G401.6 (cell line): ENCODE measurements at regions not wholly inside any gene's neighbourhood (a gene's known extent, or its start where the extent isn't known, plus 50 kb on each side); places are given as distances from the start of the nearest gene placed in this dataset.
A peak's percentile ranks its signal among the peaks of the same experiment; 100 is the strongest.

Experiments used
- FAIRE-seq: peaks from 2 replicates; lab custom pipeline; 2012; peaks lifted over from hg19 to GRCh38; lab: Jason Lieb, UNC

DNA sequence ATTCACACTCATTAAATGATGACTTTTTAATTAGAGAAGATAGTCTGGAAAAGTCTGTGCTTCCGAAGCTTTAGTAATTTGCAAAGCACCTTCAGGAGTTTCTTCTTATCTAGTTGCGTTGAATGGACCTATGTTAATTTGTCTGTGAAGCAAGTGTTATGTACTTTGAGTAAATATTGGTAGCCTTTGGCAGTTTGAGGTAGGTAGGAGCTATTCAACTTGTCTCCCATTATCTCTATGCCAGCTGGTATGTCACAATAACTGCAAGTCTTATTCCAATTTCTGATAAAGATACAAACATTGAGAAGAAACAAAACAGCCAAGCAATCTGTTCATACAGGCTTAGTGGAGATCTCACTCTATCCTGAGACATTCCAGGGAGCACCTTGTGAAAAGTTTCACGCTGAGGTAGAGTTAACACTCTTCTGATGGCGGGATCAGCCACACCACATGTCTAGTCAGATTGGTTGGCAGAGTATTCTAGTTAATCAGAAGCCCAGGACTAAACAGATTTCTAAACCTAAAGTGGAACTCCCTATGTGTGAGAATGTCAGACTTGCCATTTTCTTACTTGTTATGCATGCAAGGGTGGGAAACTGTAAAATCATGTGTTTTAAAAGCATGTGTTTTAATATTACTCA, 219.8 kb upstream of the MANEA start:
- no peak for FAIRE-seq

DNA sequence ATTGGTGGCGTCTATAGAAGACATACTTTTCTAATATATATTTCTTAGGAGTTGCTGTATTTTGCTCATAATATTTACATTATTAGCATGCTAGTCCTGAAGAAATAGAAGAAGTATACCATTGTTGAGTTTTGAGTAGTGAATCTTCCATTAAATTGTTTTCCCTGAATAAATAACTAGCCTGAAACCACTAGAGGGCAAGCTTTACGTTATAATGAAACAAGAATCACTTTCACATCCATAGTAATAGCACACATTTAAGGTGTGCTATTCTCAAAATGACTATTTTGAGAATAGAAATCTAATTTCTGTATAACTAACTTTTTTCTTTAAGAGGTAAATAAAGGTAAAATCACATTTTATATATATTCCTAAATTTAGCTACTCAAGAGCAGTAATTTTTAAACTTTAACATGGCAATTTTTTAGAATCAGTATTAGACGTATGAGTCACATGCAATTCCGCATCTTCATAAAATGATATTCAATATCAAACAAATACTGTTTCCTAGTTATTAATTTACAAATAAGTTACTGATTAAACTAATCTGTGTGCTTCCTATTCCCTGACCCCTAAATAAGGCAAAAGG, 213.2 kb upstream of the MANEA start:
- no peak for FAIRE-seq

- FAIRE-seq: no peak
These were observed 211.9 kb upstream of the MANEA start for GRCh38 chr6:95365454-95365853.

DNA sequence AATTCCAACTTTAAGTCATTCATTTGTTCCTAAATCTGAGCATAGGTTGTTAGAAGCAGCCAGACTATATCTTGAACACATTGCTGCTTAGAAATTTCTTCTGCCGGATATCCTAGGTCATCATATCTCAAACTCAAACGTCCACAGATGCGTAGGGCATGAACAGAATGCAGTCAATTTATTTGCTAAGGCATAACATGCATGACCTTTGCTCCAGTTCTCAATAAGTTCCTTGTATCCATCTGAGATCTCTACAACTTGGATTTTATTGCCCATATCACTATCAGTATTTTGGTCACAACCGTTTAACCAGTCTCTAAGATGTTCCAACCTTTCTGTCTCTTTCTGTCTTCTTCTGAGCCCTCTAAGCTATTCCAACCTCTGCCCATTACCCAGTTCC, 210.9 kb upstream of the MANEA start:
- FAIRE-seq: no peak

DNA sequence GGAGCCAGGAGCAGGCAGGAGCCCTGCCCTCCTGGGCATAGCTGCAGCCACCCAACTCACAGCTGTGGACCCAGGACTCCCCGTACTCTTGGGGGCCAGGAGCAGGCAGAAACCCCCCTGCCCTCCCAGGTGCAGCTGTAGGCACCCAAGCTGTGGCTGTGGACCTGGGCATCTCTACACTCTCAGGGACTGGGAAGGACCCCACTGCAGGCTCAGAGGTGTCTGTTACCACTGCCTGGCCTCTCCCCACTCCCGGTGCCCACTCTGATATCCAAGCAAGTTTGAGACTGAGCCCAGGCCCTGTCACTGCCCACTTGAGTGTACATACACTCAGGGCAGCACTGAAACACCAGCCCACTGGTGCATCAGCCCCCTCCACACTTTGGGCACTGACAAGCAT, 193.5 kb upstream of the MANEA start:
- no peak for FAIRE-seq

DNA sequence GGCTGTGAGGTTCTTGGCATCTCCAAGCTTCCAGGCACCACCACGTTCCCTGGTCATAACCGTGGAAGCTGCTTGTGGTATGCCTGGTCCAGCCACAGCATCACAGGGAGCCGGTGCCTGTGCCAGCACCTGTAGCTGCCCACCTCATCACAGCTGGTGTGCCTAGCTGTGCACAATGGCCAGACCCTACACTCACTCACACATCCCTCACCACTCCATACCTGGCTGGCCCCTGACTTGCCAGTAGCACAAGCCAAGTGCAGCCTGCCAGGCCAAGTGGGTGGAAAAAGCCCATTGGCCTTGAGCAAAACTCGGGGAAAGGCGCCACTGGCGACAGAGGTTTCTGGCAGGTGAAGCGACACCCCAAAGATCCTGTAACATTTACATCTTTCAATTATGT, 192.3 kb upstream of the MANEA start:
- FAIRE-seq: no peak

GRCh38 chr6:95387845-95388244, 189.5 kb upstream of the MANEA start:
- FAIRE-seq: no peak

DNA sequence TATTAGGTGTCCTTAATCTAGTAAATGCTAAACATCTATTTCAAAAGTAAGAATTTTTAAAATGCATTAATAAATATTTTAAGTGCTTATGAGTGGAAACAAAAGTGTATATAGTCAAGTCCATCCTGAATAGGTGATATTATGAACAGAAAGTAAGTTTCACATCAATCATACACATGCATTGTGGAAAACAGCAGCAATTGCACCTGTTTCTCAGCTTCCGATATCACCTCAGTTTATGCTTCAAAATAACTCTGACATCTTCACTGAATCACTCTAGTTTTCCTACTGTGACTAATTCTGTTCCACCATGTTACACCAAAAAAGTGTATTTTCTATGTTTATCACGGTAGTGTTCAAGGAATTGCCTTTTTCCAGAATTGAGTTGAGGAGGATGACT, 172.6 kb upstream of the MANEA start:
- FAIRE-seq: no peak

- FAIRE-seq: no peak
These were observed 169.2 kb upstream of the MANEA start for GRCh38 chr6:95408111-95408510.

- FAIRE-seq: no peak
These were observed 167.2 kb upstream of the MANEA start for GRCh38 chr6:95410168-95410567.

GRCh38 chr6:95413789-95414188, 163.5 kb upstream of the MANEA start:
- no peak for FAIRE-seq

GRCh38 chr6:95417856-95418255, 159.5 kb upstream of the MANEA start:
- no peak for FAIRE-seq

DNA sequence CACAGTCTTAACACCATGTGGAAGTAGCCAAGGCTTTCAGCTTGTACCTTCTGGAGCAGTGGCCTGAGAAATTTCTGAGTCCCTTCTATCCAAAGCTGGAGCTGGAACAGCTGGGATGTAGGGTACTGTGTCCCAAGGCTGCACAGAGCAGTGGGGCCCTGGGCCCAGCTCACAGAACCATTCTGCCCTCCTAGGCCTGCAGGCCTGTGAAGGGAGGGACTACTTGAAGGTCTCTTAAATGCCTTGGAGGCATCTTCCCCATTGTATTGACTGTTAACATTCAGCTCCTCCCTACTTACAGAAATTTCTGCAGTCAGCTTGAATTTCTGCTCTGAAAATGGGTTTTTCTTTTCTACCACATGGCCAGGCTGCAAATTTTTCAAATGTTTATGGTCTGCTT, 156.5 kb upstream of the MANEA start:
- no peak for FAIRE-seq

GRCh38 chr6:95423331-95423730, 154.0 kb upstream of the MANEA start:
- FAIRE-seq: no peak

DNA sequence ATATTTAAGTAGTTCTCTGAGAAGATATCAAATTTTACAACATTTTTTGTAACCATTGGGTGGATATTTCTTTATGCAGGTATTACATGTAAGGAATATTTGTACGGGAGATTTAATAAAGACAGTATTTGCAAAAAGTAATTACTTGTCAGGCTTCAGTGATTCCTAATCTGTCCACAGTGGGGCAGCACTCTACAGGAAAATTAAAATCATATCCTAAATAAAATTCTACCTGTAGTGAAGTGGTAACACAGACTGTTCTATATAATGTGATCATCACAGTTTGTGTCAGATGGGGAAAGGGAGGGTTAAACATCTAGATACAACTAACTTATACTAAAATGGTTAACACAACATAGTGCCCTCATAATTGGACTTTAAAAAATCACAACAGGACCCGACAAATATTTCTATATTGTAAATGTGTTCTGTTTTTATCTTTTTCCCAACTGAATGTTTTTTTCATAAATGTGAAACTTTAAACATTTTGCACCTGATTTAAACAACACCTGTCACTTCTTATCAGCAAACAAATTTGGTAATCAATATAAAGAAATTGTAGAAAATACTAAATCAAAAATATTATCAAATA, 145.6 kb upstream of the MANEA start:
- FAIRE-seq: peak; percentile 66

- FAIRE-seq: no peak
These were observed 137.6 kb upstream of the MANEA start for GRCh38 chr6:95439741-95440140.

- no peak for FAIRE-seq
These were observed 129.1 kb upstream of the MANEA start for GRCh38 chr6:95448208-95448607.

GRCh38 chr6:95469511-95469910, 107.8 kb upstream of the MANEA start:
- no peak for FAIRE-seq

DNA sequence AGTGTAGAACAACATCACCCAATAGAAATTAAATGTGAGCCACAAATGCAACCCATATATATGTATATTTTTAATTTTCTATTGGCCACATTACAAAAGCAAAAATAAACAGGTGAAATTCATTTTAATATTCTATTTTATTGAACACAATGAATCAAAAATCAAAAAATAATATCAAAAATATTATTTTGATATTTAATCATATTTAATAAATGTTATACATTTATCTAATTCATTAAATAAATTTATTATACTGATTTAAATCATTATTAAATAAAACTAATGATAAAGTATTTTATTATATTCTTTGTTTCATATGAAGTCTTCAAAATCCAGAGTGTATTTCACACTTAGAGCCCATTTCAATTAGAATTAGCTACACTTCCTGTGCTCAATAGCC, 98.4 kb upstream of the MANEA start:
- peak; percentile 93 for FAIRE-seq

GRCh38 chr6:95487817-95488216, 89.5 kb upstream of the MANEA start:
- FAIRE-seq: no peak

- no peak for FAIRE-seq
These were observed 88.0 kb upstream of the MANEA start for GRCh38 chr6:95489185-95489863.

DNA sequence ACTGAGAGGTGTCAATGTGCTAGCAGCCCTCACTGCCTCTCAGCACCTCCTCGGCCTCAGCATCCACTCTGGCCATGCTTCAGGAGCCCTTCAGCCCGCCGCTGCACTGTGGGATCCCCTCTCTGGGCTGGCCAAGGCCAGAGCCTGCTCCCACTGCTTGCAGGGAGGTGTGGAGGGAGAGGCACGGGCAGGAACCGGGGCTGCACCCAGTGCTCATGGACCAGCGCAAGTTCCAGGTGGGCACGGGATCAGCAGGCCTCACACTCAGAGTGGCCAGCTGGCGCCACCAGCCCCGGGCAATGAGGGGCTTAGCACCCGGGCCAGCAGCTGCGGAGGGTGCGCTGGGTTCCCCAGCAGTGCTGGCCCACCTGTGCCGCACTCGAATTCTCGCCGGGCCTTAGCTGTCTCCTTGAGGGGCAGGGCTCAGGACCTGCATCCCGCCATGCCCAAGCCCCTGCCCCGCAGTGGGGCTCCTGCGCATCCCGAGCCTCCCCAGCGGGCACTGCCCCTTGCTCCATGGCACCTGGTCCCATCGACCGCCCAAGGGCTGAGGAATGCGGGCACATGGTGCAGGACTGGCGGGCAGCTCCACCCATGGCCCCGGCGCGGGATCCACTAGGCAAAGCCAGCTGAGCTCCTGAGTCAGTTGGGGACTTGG, 80.4 kb upstream of the MANEA start:
- no peak for FAIRE-seq
